ENCODE measurements at regions not wholly inside any gene's neighbourhood (a gene's known extent, or its start where the extent isn't known, plus 50 kb on each side); places are given as distances from the start of the nearest gene placed in this dataset.

GRCh38 chr1:80468356-80468755, 1332.4 kb upstream of the ADGRL2 start:
- TF ChIP-seq TCF12 (IDR thresholded peaks at IDR 0.05) (no peak), TCF12 (CRISPR knock-in tag; IDR thresholded peaks at IDR 0.05) (no peak), JUN (CRISPR knock-in tag; IDR thresholded peaks at IDR 0.05) (no peak), ELF1 (CRISPR knock-in tag; IDR thresholded peaks at IDR 0.05) (no peak), EHMT2 (IDR thresholded peaks at IDR 0.05; ENCODE audit: borderline replicate concordance, low read depth, low read length) (no peak), DZIP1 (CRISPR knock-in tag; IDR thresholded peaks at IDR 0.05) (no peak), RELA (CRISPR knock-in tag; IDR thresholded peaks at IDR 0.05) (no peak), ATF7-NPFF (CRISPR knock-in tag; IDR thresholded peaks at IDR 0.05; ENCODE audit: low read depth) (no peak)
- TF ChIP-seq, protein P1, sequence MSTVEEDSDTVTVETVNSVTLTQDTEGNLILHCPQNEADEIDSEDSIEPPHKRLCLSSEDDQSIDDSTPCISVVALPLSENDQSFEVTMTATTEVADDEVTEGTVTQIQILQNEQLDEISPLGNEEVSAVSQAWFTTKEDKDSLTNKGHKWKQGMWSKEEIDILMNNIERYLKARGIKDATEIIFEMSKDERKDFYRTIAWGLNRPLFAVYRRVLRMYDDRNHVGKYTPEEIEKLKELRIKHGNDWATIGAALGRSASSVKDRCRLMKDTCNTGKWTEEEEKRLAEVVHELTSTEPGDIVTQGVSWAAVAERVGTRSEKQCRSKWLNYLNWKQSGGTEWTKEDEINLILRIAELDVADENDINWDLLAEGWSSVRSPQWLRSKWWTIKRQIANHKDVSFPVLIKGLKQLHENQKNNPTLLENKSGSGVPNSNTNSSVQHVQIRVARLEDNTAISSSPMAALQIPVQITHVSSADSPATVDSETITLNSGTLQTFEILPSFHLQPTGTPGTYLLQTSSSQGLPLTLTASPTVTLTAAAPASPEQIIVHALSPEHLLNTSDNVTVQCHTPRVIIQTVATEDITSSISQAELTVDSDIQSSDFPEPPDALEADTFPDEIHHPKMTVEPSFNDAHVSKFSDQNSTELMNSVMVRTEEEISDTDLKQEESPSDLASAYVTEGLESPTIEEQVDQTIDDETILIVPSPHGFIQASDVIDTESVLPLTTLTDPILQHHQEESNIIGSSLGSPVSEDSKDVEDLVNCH (CRISPR knock-in tag; IDR thresholded peaks at IDR 0.05), result no peak
- TF ChIP-seq, protein P2, sequence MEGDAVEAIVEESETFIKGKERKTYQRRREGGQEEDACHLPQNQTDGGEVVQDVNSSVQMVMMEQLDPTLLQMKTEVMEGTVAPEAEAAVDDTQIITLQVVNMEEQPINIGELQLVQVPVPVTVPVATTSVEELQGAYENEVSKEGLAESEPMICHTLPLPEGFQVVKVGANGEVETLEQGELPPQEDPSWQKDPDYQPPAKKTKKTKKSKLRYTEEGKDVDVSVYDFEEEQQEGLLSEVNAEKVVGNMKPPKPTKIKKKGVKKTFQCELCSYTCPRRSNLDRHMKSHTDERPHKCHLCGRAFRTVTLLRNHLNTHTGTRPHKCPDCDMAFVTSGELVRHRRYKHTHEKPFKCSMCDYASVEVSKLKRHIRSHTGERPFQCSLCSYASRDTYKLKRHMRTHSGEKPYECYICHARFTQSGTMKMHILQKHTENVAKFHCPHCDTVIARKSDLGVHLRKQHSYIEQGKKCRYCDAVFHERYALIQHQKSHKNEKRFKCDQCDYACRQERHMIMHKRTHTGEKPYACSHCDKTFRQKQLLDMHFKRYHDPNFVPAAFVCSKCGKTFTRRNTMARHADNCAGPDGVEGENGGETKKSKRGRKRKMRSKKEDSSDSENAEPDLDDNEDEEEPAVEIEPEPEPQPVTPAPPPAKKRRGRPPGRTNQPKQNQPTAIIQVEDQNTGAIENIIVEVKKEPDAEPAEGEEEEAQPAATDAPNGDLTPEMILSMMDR (CRISPR knock-in tag; IDR thresholded peaks at IDR 0.05), result no peak

Data from HepG2 (cell line).